Inflammatory macrophage treated with lipopolysaccharide for 4 hours (primary cell): ENCODE measurements at regions not wholly inside any gene's neighbourhood (a gene's known extent, or its start where the extent isn't known, plus 50 kb on each side); places are given as distances from the start of the nearest gene placed in this dataset.

ENCODE experiments used
- DNase-seq: peaks from one replicate; pipeline ENCODE4 v3.0.0-alpha.2; 2020

DNA sequence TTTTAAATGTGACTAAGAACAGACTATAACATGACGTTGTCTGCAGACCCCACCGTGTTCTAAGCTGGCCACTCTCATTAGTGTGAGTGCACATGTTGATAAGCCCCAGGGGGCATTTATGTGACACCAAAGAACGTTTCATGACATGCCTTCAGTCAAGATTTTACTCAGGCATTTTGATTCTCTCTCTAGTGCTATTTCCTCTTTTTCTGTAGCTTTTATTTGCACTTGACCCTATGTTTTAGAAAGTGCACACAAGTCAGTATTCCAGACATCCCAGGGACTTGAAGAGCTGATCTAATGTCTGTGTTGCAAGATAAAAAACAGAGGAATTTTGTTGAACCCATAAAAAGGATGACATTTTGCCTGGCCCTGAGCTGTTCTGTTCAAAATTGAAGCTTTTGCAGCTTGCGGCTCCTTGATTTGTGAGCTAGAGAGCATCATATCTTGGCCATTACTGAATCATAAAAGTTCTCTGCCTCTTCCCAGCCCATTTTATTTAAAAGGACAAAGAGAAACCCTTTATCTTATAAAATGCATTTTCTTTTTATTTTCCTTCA, 80.9 kb upstream of the TYRP1 start:
- no peak for DNase-seq

GRCh38 chr9:12613071-12613470, 80.1 kb upstream of the TYRP1 start:
- DNase-seq, result no peak

DNA sequence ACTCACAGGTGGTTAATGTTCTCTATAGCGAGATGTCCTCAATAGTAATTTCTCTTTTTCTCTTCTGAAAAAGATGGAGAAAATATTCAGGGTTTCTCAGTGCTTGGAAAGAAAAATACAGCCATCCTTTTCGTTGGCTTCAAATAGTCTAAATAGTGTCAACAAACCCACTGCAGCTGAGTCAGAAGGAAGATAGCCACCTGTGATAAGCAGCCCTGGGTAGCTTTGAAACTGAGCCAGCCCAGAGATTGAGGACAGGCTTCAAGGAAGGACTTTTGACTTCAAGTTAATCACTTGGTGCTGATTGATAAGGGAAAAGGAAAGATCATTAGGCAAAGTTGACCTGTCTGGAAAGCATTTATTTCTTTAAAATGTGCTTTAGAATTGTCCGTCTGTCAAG, 78.7 kb upstream of the TYRP1 start:
- DNase-seq, result no peak

GRCh38 chr9:12618956-12619355, 74.2 kb upstream of the TYRP1 start:
- DNase-seq, result no peak

- no peak for DNase-seq
Observed at GRCh38 chr9:12625844-12626243, 67.3 kb upstream of the TYRP1 start.

GRCh38 chr9:12627096-12627495, 66.1 kb upstream of the TYRP1 start:
- no peak for DNase-seq

DNA sequence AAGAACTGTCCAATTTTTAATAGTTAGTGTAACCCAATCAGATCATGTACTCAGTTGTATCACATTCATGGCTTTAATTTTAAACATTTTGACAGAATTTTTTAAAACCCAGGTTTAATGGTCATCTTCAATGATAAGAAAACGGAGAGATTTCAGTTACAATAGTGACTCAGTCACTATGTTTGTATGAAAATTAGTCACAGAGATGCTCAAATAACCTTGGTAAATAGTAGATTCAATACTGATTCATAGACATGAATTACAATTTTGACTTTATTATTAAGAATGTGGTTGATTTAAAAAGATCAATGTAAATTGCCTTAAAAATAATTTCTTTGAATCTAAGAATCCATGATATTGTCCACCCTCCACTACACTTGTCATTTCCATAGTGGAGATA, 64.6 kb upstream of the TYRP1 start:
- no peak for DNase-seq

DNA sequence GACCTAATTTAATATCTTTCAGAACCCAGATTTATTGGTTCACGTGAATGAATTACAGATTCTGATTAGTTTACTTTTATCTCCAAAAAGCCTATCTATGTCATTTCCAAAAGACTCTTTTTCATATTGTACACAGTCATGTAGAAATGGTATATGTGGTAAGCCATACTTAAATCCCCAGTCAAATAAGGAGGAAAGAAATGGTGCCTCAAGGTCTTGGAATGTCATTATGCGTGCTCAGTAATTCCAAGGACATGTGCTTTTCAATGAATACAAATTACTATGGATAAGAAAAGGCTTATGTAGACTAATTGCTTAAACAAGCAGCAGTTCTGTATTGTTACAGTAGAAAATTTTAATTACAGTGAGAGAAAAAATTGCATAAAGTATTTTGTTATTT, 64.1 kb upstream of the TYRP1 start:
- no peak for DNase-seq

- DNase-seq, result no peak
Observed at GRCh38 chr9:12631866-12632265, 61.3 kb upstream of the TYRP1 start.

DNA sequence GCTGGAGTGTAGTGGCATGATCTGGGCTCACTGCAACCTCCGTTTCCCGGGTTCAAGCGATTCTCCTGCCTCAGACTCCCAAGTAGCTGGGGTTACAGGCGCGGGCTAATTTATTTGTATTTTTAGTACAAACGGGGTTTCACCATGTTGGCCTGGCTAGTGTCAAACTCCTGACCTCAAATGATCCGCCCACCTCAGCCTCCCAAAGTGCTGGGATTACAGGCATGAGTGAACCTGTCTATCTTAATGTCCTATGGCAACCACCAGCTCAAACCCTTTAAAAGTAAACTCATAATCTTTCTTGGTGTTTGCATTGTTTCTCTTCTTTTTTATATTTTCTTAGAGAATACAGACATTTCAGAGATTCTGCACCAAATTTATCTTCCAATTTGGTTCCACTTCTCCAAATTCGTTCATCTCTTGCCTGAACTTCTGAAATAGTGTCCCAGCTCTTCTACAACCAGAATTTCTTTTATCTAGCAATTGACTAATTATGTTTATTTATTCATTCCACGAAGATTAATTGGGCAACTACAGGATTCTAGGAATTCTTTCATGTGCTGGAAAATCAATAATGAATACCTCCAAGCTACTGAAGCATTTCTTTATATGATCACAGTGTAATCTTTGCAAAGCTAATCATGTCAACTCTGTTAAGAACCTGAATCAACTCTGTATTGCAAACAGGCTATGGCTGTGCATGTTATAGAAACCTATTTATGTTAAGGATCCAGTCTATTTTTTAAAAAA, 60.0 kb upstream of the TYRP1 start:
- DNase-seq, result no peak

DNA sequence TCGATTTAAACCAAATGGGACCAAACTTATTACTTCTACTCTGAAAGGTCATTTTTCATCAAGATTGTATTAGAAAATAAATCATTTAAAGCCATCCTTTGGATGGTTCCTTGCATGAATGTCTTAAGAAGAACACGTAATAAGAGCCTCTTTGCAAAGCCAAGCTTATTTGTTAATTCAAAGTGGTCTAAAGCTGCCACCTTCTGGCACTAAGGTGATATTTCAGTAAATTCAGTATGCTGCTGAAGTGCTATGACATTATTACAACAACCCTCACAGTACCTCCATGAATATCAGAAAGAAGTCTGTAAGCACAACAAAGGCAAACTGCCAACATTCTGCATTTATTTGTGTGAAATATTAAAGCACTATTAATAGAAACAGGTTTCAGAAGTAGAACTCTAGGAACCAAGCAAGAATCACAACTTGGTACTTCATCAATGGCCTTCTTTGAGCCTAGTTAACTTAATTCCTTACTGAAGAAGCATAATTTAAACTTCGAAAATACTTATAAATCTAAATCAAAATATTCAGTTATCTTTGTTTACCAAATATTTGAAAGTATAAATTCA, 53.1 kb upstream of the TYRP1 start:
- DNase-seq, result peak; percentile 6

DNA sequence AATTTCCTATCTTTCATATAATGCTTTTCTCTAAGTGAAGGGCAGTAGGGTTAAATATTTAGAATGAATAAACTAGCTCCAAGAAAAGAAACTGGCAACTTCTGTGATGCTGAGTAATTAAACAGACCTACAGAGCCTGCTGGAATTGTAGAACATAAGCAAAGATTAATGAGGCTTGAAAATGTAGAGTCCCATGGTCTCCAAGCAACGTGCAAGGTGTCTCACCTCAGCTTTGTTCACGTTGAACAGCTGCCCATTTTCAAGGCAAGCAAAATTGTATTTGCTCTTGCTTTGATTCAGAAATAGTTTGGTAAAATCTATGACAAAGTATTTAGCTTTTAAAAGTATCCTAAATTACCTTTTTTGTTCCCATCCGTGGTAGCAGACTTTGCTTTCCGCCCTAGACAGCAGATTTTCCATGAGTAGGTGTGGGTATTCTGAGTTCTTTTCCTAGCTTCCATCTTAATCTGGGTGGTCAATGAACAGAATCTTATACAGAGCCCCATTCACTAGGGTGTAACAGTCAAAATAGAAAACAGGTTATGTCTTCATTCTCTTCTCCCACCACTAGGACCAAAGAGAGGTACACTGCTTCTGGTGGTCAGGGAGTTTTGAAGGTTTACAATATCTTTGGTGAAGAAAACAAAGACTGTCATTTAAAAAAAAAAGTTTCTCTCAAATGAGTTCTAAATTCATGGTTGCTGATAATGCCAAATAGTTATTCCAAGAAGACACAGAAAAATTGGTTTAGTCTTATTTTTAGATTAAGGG, 52.1 kb upstream of the TYRP1 start:
- DNase-seq, result no peak
